Tibial nerve (tissue), 4 donors: ENCODE measurements at regions not wholly inside any gene's neighbourhood (a gene's known extent, or its start where the extent isn't known, plus 50 kb on each side); places are given as distances from the start of the nearest gene placed in this dataset.

Source experiments
- DNase-seq, 2 donors: peaks; one replicate each; pipeline ENCODE4 v3.0.0-alpha.2; 2019; ENCODE audit warnings: low spot score in 2 of 2
- H3K27ac ChIP-seq, 4 donors: fragments of 200-600 bp; sonication (generic) in 3 of 4; one replicate each; pipeline ENCODE4 v1.5.1; 2017 to 2019; ENCODE audit warnings: mild to moderate bottlenecking in 1 of 4
- H3K27me3 ChIP-seq, 2 donors: fragments of 200-600 bp; sonication (generic) in 1 of 2; one replicate each; pipeline versions ENCODE4 v1.5.1 to v1.6.0; 2017 to 2019
- H3K36me3 ChIP-seq, 3 donors: fragments of 200-600 bp; sonication (generic); one replicate each; pipeline ENCODE4 v1.5.1; 2018 to 2019
- H3K4me1 ChIP-seq, 4 donors: fragments of 200-600 bp; sonication (generic) in 3 of 4; one replicate each; pipeline ENCODE4 v1.5.1; 2017 to 2019
- H3K4me3 ChIP-seq, 4 donors: fragments of 200-600 bp; sonication (generic) in 3 of 4; one replicate each; pipeline ENCODE4 v1.5.1; 2017 to 2019; ENCODE audit warnings: mild to moderate bottlenecking in 1 of 4, moderate library complexity in 1 of 4
- H3K9me3 ChIP-seq, 4 donors: fragments of 200-600 bp; sonication (generic) in 3 of 4; one replicate each; pipeline ENCODE4 v1.5.1; 2017 to 2019
- EP300 ChIP-seq, 2 donors: sonication (generic); formaldehyde crosslinking; IDR thresholded peaks; one replicate each; pipeline ENCODE4 v1.6.1; 2017; ENCODE audit warnings: antibody characterized with exemption in 2 of 2, mild to moderate bottlenecking in 1 of 2
- POLR2A ChIP-seq, 2 donors: fragments of 450-650 bp; IDR thresholded peaks; one replicate each; pipeline ENCODE4 v1.6.1; 2017; ENCODE audit warnings: antibody characterized with exemption in 2 of 2, mild to moderate bottlenecking in 2 of 2, moderate library complexity in 2 of 2
- WGBS, 2 donors: methylation state at CpG; one replicate each; pipeline ENCODE4 v1.1.5; 2018; 5-methylcytosine and 5-hydroxymethylcytosine counted together
- TF ChIP-seq, protein P1 (sequence below), 5 experiments: fragments of 200-600 bp in 3 of 5; fragments of 450-650 bp in 2 of 5; sonication (generic) in 3 of 5; IDR thresholded peaks; one replicate each; pipeline ENCODE4 v1.5.1; 2016 to 2019; ENCODE audit warnings: antibody characterized with exemption in 5 of 5, mild to moderate bottlenecking in 3 of 5, moderate library complexity in 2 of 5

DNA sequence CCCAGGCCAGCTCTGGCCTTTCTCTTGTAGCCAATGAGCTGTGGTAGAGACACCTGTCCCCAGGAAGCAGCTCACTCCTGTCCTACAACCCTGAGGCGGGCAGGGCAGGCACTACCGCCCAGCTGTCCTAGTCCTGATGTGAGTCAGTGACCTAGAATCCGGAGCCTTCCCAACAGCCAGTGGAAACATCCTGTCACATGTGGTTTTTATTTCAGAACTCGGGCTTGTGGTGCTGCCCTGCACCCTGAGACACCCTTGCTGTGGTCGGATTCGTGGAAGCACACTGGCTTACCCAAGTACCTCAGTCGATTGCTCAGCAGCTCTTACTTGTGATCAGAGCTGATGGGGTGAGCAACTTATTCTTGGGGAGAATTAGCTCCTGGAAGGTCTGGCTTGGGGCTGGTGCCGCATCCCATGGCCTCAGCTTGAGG, 83.6 kb upstream of the ARHGEF7 start:
- H3K27me3 ChIP-seq: no peaks in the 10 kb centered on the region
- TF ChIP-seq, protein P1, sequence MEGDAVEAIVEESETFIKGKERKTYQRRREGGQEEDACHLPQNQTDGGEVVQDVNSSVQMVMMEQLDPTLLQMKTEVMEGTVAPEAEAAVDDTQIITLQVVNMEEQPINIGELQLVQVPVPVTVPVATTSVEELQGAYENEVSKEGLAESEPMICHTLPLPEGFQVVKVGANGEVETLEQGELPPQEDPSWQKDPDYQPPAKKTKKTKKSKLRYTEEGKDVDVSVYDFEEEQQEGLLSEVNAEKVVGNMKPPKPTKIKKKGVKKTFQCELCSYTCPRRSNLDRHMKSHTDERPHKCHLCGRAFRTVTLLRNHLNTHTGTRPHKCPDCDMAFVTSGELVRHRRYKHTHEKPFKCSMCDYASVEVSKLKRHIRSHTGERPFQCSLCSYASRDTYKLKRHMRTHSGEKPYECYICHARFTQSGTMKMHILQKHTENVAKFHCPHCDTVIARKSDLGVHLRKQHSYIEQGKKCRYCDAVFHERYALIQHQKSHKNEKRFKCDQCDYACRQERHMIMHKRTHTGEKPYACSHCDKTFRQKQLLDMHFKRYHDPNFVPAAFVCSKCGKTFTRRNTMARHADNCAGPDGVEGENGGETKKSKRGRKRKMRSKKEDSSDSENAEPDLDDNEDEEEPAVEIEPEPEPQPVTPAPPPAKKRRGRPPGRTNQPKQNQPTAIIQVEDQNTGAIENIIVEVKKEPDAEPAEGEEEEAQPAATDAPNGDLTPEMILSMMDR (IDR thresholded peaks at IDR 0.05): no peak
- TF ChIP-seq POLR2A (IDR thresholded peaks at IDR 0.05): no peak
- no peak for TF ChIP-seq EP300 (IDR thresholded peaks at IDR 0.05)
- H3K36me3 ChIP-seq: no peaks in the 10 kb centered on the region
- 84 to 91% methylated on average over 8 of the region's 8 CpGs for WGBS, 2 donors
- H3K4me3 ChIP-seq: no peak overlapping the region
- no peak overlapping the region for H3K27ac ChIP-seq
- no peak for DNase-seq
- H3K9me3 ChIP-seq: no peaks in the 10 kb centered on the region
- peaks cover 0 to 8% (median 0%) of the 10 kb centered on the region in 4 donors for H3K4me1 ChIP-seq

DNA sequence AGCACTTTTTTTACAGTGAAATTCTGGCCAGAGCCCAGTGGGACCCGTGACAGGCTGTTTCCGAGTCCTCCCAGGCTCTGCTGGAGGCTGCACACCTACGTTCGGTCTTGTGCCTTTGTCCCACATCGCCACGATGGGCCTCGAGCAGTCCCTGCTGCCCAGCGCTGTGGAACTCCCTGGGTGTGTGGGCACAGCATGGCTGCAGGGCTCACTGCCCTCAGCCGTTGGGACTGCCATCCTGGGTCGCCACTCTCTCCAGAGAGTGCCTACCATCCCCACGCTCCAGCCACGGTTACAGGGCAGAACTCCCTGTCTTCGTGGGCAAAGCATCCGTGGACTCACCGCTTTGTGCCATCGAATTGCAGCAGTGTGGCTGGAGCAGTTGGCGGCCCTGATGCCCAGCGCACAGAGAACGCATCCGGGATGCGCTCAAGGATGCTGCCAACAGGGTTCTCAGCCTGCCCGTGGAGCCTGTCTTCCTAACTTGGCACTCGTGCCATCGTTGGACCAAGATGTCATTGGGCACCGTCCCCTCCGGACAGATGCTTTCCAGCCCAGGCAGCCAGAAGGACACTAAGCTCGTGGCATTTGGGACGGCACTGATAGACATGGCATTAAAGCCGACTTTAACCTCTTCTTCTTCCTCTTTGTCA, 85.0 kb upstream of the ARHGEF7 start:
- Histone ChIP-seq H3K4me1 (peaks cover 0 to 8% (median 0%) of the 10 kb centered on the region in 4 donors), H3K27me3 (no peaks in the 10 kb centered on the region), H3K36me3 (no peaks in the 10 kb centered on the region), H3K9me3 (no peaks in the 10 kb centered on the region), H3K4me3 (no peak overlapping the region), H3K27ac (no peak overlapping the region)
- WGBS, 2 donors: 92 to 96% methylated on average over 29 of the region's 29 CpGs
- no peak for DNase-seq
- TF ChIP-seq POLR2A (IDR thresholded peaks at IDR 0.05): no peak
- no peak for TF ChIP-seq EP300 (IDR thresholded peaks at IDR 0.05)
- TF ChIP-seq, protein P1 (IDR thresholded peaks at IDR 0.05): no peak

DNA sequence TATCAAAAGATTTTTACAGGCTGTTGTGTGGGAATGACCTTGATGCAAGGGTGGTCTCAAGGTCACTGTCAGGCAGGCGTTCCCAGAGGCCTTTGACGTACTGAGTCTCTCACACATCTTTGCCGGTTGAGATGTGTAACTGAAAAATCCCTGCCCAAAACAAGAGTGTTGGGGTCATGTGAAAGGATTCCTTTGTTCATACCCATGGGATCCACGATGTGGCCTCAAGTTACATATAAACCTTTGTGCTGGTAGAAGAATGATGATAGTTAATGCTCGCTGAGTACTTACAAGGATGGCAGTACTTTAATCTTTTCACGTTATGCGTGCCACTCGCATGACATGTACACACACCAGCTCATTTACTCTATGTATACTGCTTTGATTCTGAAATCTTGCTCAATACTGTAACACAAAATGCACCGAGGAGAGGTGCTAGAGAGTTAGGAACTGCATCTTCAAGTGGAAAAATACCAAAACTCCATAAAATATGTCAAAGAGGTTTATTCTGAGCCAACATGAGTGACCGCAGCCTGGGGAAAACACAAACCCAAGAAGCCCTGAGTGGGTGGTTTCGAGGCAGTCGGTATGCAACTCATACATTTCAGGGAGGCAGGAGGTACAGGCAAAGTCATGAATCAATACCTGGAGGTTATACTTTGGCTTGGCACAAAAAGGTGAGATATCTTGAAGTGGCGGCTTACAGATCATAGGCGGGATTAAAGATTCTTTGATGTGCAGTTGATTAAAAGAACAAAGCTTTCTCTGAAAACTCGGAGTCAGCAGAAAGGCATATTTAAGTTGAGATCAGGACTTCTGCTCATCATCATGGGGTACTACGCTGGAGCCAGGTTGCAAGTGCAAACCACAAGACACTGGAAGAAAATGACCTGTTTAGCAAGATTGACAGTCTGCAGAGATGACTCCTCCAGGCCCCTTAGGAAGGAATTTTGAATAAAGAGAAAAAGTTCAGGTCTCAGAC, 87.4 kb upstream of the ARHGEF7 start:
- TF ChIP-seq POLR2A (IDR thresholded peaks at IDR 0.05): no peak
- TF ChIP-seq, protein P1 (IDR thresholded peaks at IDR 0.05): peak in 1 of 5 experiments; percentile 27
- Histone ChIP-seq H3K27me3 (no peaks in the 10 kb centered on the region), H3K4me1 (peaks cover 0 to 8% (median 0%) of the 10 kb centered on the region in 4 donors), H3K4me3 (no peak overlapping the region), H3K27ac (peak overlapping the region in 1 of 4 donors; percentile 40), H3K36me3 (no peaks in the 10 kb centered on the region), H3K9me3 (no peaks in the 10 kb centered on the region)
- 49 to 53% methylated on average over 16 of the region's 16 CpGs for WGBS, 2 donors
- no peak for DNase-seq

DNA sequence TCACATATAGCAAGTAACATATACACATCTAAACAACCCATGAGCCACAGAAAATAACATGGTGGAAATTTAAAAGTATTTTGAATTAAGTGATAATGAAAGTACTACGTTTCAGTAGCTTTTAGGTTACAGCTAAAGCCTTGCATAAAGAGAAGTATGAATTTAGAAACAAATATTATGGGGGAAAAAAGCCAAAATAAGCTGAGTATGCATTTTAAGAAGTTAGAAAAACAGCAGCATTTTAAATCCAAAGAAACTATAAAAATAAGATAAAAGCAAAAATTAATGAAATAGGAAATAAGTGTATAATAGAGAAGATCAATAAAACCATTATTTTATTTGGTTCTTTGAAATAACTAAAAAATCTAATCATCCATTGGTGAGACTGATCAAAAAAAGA, 89.8 kb upstream of the ARHGEF7 start:
- no peak for DNase-seq
- Histone ChIP-seq H3K27me3 (no peaks in the 10 kb centered on the region), H3K4me3 (no peak overlapping the region), H3K9me3 (peaks cover 0 to 22% (median 4%) of the 10 kb centered on the region in 4 donors), H3K4me1 (peaks cover 0 to 8% (median 0%) of the 10 kb centered on the region in 4 donors), H3K27ac (no peak overlapping the region), H3K36me3 (no peaks in the 10 kb centered on the region)
- TF ChIP-seq, protein P1 (IDR thresholded peaks at IDR 0.05): no peak
- TF ChIP-seq EP300 (IDR thresholded peaks at IDR 0.05): no peak
- WGBS, 2 donors: 75 to 84% methylated on average over 1 of the region's 1 CpG

DNA sequence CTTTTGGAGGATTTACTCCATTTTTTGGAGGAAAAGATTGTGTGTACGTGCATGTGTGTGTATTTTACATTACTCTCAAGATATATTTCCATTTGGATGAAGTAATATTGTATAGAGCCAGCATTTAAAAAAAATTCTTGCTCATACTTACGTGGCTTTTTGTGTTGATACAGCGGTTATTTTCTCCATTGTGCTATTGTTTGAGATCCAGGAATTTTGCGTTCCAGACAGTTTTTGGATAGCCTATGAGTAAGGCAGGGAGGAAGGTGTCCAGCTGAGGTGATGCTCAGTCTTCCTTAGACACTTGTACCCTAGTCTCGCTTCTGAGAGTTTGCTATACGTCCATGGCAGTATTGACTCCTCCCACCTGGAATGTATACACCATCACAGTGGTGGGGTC, 92.2 kb upstream of the ARHGEF7 start:
- TF ChIP-seq, protein P1 (IDR thresholded peaks at IDR 0.05): no peak
- TF ChIP-seq EP300 (IDR thresholded peaks at IDR 0.05) (no peak), POLR2A (IDR thresholded peaks at IDR 0.05) (no peak)
- WGBS, 2 donors: 83 to 88% methylated on average over 6 of the region's 6 CpGs

More for the DNA sequence above, 92.2 kb upstream of the ARHGEF7 start:
- Histone ChIP-seq H3K36me3 (no peaks in the 10 kb centered on the region), H3K27me3 (no peaks in the 10 kb centered on the region), H3K4me1 (peaks cover 0 to 8% (median 0%) of the 10 kb centered on the region in 4 donors), H3K9me3 (peaks cover 0 to 27% (median 4%) of the 10 kb centered on the region in 4 donors), H3K4me3 (no peak overlapping the region), H3K27ac (no peak overlapping the region)
- DNase-seq: no peak
